PFSK-1 (cell line): ENCODE measurements at regions not wholly inside any gene's neighbourhood (a gene's known extent, or its start where the extent isn't known, plus 50 kb on each side); places are given as distances from the start of the nearest gene placed in this dataset.

ENCODE experiments used
- FOXP2 ChIP-seq: optimal IDR thresholded peaks from 2 replicates; pipeline ENCODE3; 2011; ENCODE audit warnings: borderline replicate concordance, control low read depth, inconsistent platforms; ENCODE audit not compliant: insufficient read depth; ENCODE audit errors: extremely low read length, extremely low read depth
- POLR2AphosphoS5 ChIP-seq: IDR thresholded peaks from 2 replicates; pipeline ENCODE4 v1.6.1; 2012; ENCODE audit warnings: low read depth, mild to moderate bottlenecking, control low read depth, low read length, moderate library complexity
- REST ChIP-seq, 2 experiments: IDR thresholded peaks; 2 replicates each; pipeline versions ENCODE4 v1.6.1 to v1.8.0; 2011 to 2012; ENCODE audit warnings: low read depth in 2 of 2, low read length in 2 of 2, control low read depth in 1 of 2, inconsistent platforms in 1 of 2, mild to moderate bottlenecking in 1 of 2, moderate library complexity in 1 of 2; ENCODE audit not compliant: insufficient read depth in 1 of 2
- SIN3A ChIP-seq: IDR thresholded peaks from 2 replicates; pipeline ENCODE4 v1.6.1; 2012; ENCODE audit warnings: mild to moderate bottlenecking, low read length, moderate library complexity, borderline replicate concordance; ENCODE audit not compliant: insufficient read depth
- TAF1 ChIP-seq: IDR thresholded peaks from 2 replicates; pipeline ENCODE4 v1.6.1; 2012; ENCODE audit warnings: low read length, control low read depth, borderline replicate concordance; ENCODE audit not compliant: insufficient read depth

DNA sequence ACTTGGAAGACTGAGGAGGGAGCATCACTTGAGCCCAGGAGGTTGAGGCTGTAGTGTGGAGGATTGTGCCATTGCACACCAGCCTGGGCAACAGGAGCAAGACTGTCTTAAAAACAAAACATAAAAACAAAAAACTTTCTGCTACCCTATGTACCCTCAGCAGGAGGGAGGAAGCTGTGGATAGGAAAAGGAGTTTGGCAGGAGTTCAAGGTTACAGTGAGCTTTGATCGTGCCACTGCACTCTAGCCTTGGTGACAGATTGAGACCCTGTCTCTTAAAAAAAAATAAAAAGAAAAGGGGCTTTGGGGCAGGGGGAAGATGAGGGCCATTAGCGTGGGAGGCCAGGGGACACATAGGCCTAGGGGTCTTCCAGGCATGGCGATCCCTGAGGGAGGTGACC is 135.7 kb downstream of the DHX35 start:
- TF ChIP-seq SIN3A = no peak
- no peak for TF ChIP-seq REST (IDR thresholded peaks at IDR 0.05; ENCODE audit: insufficient read depth in 1 of 2, low read depth in 2 of 2, low read length in 2 of 2)
- no peak for TF ChIP-seq POLR2AphosphoS5
- no peak for TF ChIP-seq TAF1
- TF ChIP-seq FOXP2 = no peak

GRCh38 chr20:39095870-39096269 is 133.7 kb downstream of the DHX35 start:
- no peak for TF ChIP-seq POLR2AphosphoS5
- TF ChIP-seq SIN3A = no peak
- no peak for TF ChIP-seq TAF1
- TF ChIP-seq FOXP2 = no peak

GRCh38 chr20:39094391-39094790 is 132.2 kb downstream of the DHX35 start:
- no peak for TF ChIP-seq TAF1
- no peak for TF ChIP-seq SIN3A
- no peak for TF ChIP-seq FOXP2
- TF ChIP-seq REST (IDR thresholded peaks at IDR 0.05; ENCODE audit: insufficient read depth in 1 of 2, low read depth in 2 of 2, low read length in 2 of 2) = no peak
- TF ChIP-seq POLR2AphosphoS5 = no peak

GRCh38 chr20:39092733-39093410 is 130.7 kb downstream of the DHX35 start:
- TF ChIP-seq TAF1 (no peak), POLR2AphosphoS5 (no peak), FOXP2 (no peak), REST (IDR thresholded peaks at IDR 0.05; ENCODE audit: insufficient read depth in 1 of 2, low read depth in 2 of 2, low read length in 2 of 2) (no peak), SIN3A (no peak)

- no peak for TF ChIP-seq REST (IDR thresholded peaks at IDR 0.05; ENCODE audit: insufficient read depth in 1 of 2, low read depth in 2 of 2, low read length in 2 of 2)
- no peak for TF ChIP-seq FOXP2
- TF ChIP-seq TAF1 = no peak
- TF ChIP-seq POLR2AphosphoS5 = no peak
- TF ChIP-seq SIN3A = no peak
Observed at GRCh38 chr20:39090906-39091305, 128.8 kb downstream of the DHX35 start.
